Nucleus accumbens (tissue), 56 donors: ENCODE measurements at regions not wholly inside any gene's neighbourhood (a gene's known extent, or its start where the extent isn't known, plus 50 kb on each side); places are given as distances from the start of the nearest gene placed in this dataset.
A peak's percentile ranks its signal among the peaks of the same experiment; 100 is the strongest.

Experiments used
- DNase-seq, 56 donors: peaks; one replicate each; lab custom pipeline; 2025; lab: John Stamatoyannopoulos, UW

- peak in 9 of 56 donors; percentile 0 to 35 (median 7) for DNase-seq
These were observed 167.6 kb upstream of the CADPS start for GRCh38 chr3:63042833-63043232.

GRCh38 chr3:63043631-63044030 lies 168.4 kb upstream of the CADPS start:
- peak in 5 of 56 donors; percentile 4 to 28 (median 23) for DNase-seq

DNA sequence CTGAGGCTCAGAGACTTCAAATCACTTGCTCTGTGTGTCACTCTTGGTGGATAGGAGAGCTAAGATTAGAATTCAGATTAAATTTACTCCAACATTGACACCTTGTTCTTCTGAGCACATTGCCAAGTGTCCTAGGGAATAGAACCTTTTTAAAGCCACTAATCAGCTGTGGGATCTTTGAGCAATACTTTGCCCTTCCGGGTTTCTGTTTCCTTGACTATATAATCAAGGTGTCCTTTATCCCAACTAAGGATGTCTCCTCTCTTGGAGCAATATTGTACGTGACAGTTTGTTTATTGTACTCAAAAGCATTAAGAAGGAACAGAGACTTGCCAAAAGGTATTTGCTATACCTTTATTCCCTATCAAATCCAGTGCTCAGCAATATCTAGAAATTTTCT lies 170.9 kb upstream of the CADPS start:
- DNase-seq = no peak

DNA sequence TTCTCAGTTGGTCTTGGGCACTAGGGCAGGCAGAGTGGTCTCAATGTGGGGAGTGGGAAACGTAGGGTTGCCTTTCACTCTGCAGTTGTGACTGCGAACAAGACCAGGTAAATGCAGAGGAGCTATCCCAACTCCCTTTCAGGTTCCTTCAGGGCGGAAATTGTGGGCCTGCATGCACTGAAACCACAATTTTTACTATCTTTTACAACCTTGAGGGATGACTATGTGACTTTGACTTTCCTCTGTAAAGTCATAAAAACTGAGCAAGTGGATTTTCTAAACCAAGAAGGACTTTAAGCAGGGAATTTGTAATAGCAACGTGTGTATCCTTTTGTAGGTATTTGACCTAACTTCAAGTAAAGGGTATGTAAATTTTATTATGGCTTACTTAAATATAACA lies 171.4 kb upstream of the CADPS start:
- no peak for DNase-seq

DNA sequence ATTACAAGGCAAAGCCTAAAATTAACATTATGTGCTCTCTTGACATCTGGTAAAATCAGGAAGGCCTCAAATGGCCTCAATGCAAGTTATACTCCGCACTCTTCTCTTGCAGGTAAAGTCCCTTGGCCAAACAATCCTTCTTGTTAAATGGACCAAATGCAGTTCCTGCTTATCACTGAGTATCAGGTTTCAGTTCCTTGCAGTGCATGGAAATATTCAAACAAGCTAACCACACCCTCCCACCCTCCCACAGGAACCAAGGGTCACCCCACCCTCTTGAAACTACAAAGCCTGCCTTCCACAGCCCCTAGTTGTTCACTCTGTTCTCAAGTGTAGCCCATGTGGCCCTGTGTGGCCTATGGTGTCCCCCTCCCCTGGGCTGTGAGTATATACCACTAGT lies 171.9 kb upstream of the CADPS start:
- DNase-seq = no peak

GRCh38 chr3:63048367-63049326 lies 173.4 kb upstream of the CADPS start:
- no peak for DNase-seq

- no peak for DNase-seq
These were observed 175.4 kb upstream of the CADPS start for GRCh38 chr3:63050548-63051177.

GRCh38 chr3:63051920-63052319 lies 176.7 kb upstream of the CADPS start:
- peak in 9 of 56 donors; percentile 2 to 37 (median 13) for DNase-seq

DNA sequence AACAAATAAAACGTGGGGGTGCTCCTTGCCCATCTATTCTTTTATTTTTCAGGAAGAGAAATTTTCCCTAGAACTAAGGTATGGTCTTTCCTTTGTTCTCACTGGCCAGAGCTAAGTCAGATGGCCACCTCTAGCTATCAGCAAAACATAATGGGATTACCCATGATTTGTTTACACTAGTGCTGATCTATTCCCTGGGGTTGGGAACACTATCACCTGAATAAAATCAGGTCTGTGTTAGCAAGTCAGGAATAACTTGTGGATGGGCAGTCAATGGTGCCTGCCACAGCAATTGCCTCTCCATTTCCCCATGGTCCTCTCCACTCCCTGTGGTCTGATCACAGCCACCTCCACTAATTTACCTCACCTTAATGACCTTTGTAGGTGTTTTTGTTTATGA lies 181.7 kb upstream of the CADPS start:
- DNase-seq = no peak

DNA sequence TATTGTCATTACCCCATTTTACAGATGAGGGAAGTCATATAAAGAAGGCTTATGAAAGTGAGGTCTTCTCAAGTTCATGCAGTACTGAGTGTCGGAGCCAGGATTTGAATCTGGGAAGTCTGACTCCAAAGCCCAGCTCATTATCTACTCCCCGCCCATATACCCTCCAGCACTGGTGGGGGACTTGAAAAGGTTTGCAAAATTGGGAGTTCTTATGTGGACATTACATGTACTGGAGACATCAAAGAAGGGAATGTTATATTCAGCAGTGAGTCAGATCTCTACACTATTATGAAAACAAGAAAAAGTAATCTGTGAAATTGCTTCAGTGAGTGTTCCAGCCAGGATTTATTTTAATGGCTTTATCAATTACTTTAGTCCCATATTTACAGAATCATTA lies 185.2 kb upstream of the CADPS start:
- no peak for DNase-seq

- no peak for DNase-seq
These were observed 186.2 kb upstream of the CADPS start for GRCh38 chr3:63061449-63061848.

GRCh38 chr3:63064209-63064755 lies 189.1 kb upstream of the CADPS start:
- DNase-seq = peak in 2 of 56 donors; percentile 2 to 3

- DNase-seq = no peak
These were observed 192.9 kb upstream of the CADPS start for GRCh38 chr3:63067999-63068645.

DNA sequence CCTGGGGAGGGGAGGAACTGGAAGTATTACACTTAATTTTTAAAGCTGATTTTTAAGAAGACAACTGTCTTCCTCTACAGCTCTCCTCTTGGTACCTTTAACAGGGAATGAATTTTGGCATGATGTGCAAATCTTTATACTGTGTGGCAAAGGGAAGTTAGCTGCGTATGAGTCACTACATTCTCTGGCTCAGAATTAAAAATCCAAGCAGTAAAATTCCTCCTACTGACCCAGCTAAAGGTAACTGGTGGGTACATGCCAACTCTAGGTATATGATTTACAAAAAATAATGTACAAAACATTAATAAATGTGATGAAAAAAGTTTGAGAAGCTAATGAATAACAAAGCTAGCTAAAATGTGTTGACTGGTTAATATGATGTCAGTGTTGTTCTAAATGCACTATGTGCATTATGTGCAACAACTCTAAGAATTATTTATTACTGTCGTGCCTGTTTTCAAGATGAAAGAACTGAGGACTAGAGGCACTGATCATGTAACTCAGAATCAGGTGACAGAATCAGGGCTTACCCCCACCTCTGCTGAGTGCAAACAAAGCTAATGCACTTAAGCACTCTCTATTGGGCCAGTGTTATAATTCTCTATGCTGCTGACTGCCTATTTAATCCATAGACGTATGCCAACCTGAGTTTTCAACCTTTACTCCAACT lies 194.7 kb upstream of the CADPS start:
- DNase-seq = peak in 1 of 56 donors; percentile 2

DNA sequence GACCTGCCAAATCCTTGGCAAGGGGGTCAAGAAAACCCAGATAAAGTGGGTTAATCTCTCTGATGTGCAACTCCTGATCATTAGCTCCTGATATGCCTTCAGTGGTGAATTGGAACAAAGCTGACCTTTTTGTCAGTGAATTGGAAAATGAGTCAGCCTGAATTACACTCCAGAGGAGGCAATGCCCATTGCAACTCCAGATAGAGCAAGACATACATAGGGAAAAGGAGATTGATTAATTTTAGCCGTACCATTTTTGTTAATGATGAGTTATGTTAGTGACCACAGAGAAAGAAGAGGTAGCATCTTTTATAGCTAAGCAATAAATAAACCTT lies 195.2 kb upstream of the CADPS start:
- DNase-seq = no peak

DNA sequence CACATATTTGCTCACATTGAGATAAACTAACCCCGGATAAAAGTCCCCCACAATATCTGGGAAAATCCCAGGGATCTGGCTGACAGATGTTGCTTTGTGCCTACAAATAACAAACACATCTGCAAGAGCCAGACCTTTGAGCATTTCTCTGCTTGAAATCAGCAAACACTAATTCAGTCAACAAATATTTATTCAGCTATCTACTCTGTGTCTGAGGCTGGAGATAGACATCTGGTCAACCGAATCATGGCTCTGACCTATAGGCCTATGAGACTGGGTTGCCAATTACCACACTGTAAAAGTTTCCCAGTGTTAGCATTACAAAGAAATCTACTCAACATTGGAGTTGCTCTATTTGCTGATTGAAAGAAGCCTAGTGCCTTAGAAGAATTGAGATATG lies 201.1 kb upstream of the CADPS start:
- DNase-seq = no peak

DNA sequence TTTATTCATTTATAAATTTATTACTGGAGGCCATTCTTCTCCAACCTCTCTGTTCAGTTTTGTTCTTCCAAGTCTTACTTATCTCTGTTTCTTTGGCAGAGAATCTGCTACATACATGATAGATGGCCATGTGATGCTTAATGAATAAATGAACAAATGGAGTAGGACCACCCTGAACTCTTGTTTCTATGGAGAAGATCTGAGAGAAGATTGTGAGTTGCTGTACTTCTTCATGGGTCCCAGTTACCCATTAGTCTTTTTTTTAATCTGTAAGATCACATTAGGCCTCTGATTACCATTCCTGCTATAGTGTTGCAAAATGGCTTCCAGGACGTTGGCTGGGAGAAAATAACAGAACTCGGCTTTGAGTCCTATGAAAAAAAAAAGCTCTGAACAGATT lies 191.9 kb upstream of the SYNPR start:
- no peak for DNase-seq

GRCh38 chr3:63089007-63089750 lies 188.9 kb upstream of the SYNPR start:
- DNase-seq = no peak

GRCh38 chr3:63089751-63090132 lies 188.4 kb upstream of the SYNPR start:
- DNase-seq = no peak

GRCh38 chr3:63090656-63091055 lies 187.5 kb upstream of the SYNPR start:
- no peak for DNase-seq
